PC-9 (cell line): ENCODE measurements at regions not wholly inside any gene's neighbourhood (a gene's known extent, or its start where the extent isn't known, plus 50 kb on each side); places are given as distances from the start of the nearest gene placed in this dataset.

Experiments
- EZH2 ChIP-seq: fragments of 200-600 bp; sonication (generic); IDR thresholded peaks from 2 replicates; pipeline ENCODE4 v1.8.0; 2017; ENCODE audit warnings: antibody characterized with exemption, low read depth
- TF ChIP-seq, protein P1 (sequence below): fragments of 200-600 bp; sonication (generic); conservative IDR thresholded peaks from 2 replicates; pipeline ENCODE4 v1.6.1; 2017; ENCODE audit warnings: mixed run types, antibody characterized with exemption, mild to moderate bottlenecking, moderate library complexity

DNA sequence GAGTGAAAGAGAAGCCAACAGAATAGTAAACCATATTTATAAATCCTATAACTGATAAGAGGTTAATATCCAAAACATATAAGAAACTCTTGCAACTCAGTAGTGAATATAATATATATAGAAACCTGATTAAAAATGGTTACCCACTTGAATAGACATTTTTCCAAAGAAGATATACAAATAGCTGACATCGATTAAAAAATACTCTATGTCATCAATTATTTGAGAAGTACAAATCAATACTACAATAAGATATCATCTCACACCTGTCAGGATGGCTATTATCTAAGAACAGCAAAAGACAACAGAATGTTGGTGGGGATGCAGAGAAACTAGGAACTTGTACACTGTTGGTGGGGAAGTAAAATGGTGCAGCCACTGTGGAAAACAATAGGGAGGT lies 254.4 kb downstream of the PPARGC1A start:
- TF ChIP-seq EZH2: no peak
- TF ChIP-seq, protein P1, sequence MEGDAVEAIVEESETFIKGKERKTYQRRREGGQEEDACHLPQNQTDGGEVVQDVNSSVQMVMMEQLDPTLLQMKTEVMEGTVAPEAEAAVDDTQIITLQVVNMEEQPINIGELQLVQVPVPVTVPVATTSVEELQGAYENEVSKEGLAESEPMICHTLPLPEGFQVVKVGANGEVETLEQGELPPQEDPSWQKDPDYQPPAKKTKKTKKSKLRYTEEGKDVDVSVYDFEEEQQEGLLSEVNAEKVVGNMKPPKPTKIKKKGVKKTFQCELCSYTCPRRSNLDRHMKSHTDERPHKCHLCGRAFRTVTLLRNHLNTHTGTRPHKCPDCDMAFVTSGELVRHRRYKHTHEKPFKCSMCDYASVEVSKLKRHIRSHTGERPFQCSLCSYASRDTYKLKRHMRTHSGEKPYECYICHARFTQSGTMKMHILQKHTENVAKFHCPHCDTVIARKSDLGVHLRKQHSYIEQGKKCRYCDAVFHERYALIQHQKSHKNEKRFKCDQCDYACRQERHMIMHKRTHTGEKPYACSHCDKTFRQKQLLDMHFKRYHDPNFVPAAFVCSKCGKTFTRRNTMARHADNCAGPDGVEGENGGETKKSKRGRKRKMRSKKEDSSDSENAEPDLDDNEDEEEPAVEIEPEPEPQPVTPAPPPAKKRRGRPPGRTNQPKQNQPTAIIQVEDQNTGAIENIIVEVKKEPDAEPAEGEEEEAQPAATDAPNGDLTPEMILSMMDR: no peak
